Mammary epithelial cell (primary cell): ENCODE measurements at regions not wholly inside any gene's neighbourhood (a gene's known extent, or its start where the extent isn't known, plus 50 kb on each side); places are given as distances from the start of the nearest gene placed in this dataset.

ENCODE experiments used
- CTCF ChIP-seq, 2 donors: IDR thresholded peaks in 1 of 2; conservative IDR thresholded peaks in 1 of 2; 2 replicates each; pipeline ENCODE4 v1.5.1; 2011 to 2012; ENCODE audit warnings: inconsistent platforms in 2 of 2, low read length in 2 of 2, mild to moderate bottlenecking in 2 of 2, control low read depth in 1 of 2, low read depth in 1 of 2; ENCODE audit not compliant: insufficient read depth in 1 of 2; ENCODE audit errors: extremely low read depth in 1 of 2
- EZH2 ChIP-seq: IDR thresholded peaks from 2 replicates; pipeline ENCODE4 v1.6.1; 2012; ENCODE audit warnings: low read length, inconsistent platforms, borderline replicate concordance

DNA sequence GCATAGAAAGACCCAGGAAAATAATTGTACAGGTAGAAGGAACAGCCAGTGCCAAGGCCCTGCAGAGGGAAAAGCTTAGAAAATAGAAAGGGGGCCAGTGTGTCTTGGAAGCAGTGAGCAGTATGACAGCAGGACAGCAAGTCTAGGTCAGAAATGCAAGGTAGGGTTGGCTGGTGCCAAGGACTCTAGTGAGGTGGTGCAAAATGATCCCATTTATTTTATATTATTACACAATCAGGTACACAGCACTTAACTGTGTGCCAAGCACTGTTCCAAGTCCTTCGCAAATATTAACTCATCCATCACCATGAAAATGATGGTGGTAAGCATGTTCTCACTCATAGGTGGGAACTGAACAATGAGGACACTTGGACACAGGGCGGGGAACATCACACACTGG lies 100.0 kb downstream of the AQP4 start:
- TF ChIP-seq CTCF (conservative IDR thresholded peaks at IDR 0.05 in 1 of 2, IDR thresholded peaks at IDR 0.05 in 1 of 2; ENCODE audit: extremely low read depth in 1 of 2, insufficient read depth in 1 of 2, low read depth in 1 of 2, low read length in 2 of 2) (no peak), EZH2 (no peak)
